ENCODE measurements at regions not wholly inside any gene's neighbourhood (a gene's known extent, or its start where the extent isn't known, plus 50 kb on each side); places are given as distances from the start of the nearest gene placed in this dataset.

DNA sequence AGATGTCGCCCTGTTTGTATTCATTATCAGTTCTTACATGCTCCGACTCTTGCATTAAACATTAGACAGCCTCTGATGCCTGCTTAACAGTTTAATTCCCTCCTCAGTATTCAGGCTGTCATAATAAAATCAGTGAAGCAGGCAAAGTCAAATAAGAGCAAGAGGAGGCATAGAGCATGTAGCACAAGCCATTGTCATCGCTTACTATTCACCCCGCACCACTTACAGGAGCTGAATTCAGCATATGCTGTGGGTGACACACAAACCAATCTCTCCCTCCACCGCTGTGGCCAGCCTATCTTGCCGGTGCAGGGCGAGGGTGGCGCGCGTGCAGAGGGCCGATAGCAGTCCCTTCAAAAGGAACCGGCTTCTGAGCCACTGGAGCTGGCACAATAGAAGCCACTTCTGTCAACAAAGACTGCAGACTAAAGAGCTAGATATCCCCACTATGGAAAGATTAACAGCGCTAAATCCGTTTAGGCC is 433.2 kb upstream of the MGMT start (continued):
- TF ChIP-seq, protein P1, sequence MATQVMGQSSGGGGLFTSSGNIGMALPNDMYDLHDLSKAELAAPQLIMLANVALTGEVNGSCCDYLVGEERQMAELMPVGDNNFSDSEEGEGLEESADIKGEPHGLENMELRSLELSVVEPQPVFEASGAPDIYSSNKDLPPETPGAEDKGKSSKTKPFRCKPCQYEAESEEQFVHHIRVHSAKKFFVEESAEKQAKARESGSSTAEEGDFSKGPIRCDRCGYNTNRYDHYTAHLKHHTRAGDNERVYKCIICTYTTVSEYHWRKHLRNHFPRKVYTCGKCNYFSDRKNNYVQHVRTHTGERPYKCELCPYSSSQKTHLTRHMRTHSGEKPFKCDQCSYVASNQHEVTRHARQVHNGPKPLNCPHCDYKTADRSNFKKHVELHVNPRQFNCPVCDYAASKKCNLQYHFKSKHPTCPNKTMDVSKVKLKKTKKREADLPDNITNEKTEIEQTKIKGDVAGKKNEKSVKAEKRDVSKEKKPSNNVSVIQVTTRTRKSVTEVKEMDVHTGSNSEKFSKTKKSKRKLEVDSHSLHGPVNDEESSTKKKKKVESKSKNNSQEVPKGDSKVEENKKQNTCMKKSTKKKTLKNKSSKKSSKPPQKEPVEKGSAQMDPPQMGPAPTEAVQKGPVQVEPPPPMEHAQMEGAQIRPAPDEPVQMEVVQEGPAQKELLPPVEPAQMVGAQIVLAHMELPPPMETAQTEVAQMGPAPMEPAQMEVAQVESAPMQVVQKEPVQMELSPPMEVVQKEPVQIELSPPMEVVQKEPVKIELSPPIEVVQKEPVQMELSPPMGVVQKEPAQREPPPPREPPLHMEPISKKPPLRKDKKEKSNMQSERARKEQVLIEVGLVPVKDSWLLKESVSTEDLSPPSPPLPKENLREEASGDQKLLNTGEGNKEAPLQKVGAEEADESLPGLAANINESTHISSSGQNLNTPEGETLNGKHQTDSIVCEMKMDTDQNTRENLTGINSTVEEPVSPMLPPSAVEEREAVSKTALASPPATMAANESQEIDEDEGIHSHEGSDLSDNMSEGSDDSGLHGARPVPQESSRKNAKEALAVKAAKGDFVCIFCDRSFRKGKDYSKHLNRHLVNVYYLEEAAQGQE (IDR thresholded peaks at IDR 0.05; ENCODE audit: borderline replicate concordance), result no peak
- TF ChIP-seq, protein P1 (CRISPR knock-in tag; IDR thresholded peaks at IDR 0.05; ENCODE audit: low read depth), result no peak
- TF ChIP-seq CBFA2T3 (IDR thresholded peaks at IDR 0.05) (peak; percentile 92), DLX4 (CRISPR knock-in tag; IDR thresholded peaks at IDR 0.05) (no peak), ZNF253 (CRISPR knock-in tag; conservative IDR thresholded peaks at IDR 0.05) (no peak), ZFX (CRISPR knock-in tag; IDR thresholded peaks at IDR 0.05) (no peak), ZC3H11A (IDR thresholded peaks at IDR 0.05; ENCODE audit: low read depth, low read length) (no peak), KLF10 (CRISPR knock-in tag; IDR thresholded peaks at IDR 0.05) (no peak), POLR2H (tag; IDR thresholded peaks at IDR 0.05; ENCODE audit: low read depth) (no peak), ARID1B (IDR thresholded peaks at IDR 0.05) (peak; percentile 90), THRA (IDR thresholded peaks at IDR 0.05) (no peak), CREBBP (IDR thresholded peaks at IDR 0.05; ENCODE audit: low read depth, low read length) (no peak), SIRT6 (IDR thresholded peaks at IDR 0.05; ENCODE audit: low read depth, low read length) (no peak), STAT5A (IDR thresholded peaks at IDR 0.05; ENCODE audit: borderline replicate concordance, low read length) (peak; percentile 59; the same call in 1 of the 2 replicates)
- TF ChIP-seq, protein P2, sequence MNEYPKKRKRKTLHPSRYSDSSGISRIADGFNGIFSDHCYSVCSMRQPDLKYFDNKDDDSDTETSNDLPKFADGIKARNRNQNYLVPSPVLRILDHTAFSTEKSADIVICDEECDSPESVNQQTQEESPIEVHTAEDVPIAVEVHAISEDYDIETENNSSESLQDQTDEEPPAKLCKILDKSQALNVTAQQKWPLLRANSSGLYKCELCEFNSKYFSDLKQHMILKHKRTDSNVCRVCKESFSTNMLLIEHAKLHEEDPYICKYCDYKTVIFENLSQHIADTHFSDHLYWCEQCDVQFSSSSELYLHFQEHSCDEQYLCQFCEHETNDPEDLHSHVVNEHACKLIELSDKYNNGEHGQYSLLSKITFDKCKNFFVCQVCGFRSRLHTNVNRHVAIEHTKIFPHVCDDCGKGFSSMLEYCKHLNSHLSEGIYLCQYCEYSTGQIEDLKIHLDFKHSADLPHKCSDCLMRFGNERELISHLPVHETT (CRISPR knock-in tag; conservative IDR thresholded peaks at IDR 0.05 in 1 of 2, IDR thresholded peaks at IDR 0.05 in 1 of 2), result no peak
- TF ChIP-seq, protein P3, sequence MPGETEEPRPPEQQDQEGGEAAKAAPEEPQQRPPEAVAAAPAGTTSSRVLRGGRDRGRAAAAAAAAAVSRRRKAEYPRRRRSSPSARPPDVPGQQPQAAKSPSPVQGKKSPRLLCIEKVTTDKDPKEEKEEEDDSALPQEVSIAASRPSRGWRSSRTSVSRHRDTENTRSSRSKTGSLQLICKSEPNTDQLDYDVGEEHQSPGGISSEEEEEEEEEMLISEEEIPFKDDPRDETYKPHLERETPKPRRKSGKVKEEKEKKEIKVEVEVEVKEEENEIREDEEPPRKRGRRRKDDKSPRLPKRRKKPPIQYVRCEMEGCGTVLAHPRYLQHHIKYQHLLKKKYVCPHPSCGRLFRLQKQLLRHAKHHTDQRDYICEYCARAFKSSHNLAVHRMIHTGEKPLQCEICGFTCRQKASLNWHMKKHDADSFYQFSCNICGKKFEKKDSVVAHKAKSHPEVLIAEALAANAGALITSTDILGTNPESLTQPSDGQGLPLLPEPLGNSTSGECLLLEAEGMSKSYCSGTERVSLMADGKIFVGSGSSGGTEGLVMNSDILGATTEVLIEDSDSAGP (CRISPR knock-in tag; IDR thresholded peaks at IDR 0.05), result no peak

Measured in K562 (cell line).